Osteocyte (in vitro differentiated cells): ENCODE measurements at regions not wholly inside any gene's neighbourhood (a gene's known extent, or its start where the extent isn't known, plus 50 kb on each side); places are given as distances from the start of the nearest gene placed in this dataset.

Experiments used
- DNase-seq: peaks from one replicate; pipeline ENCODE4 v3.0.0; 2021; ENCODE audit warnings: mixed read lengths; ENCODE audit not compliant: unreplicated experiment; ENCODE audit errors: extremely low spot score
- H3K27ac Mint-ChIP-seq: one replicate; pipeline ENCODE4 v1.8.0; 2021; ENCODE audit warnings: mild to moderate bottlenecking, mixed read lengths; ENCODE audit not compliant: unreplicated experiment
- H3K27me3 Mint-ChIP-seq: one replicate; pipeline ENCODE4 v1.8.0; 2021; ENCODE audit warnings: mixed read lengths; ENCODE audit not compliant: unreplicated experiment
- H3K36me3 Mint-ChIP-seq: one replicate; pipeline ENCODE4 v1.8.0; 2021; ENCODE audit warnings: mixed read lengths; ENCODE audit not compliant: unreplicated experiment
- H3K4me1 Mint-ChIP-seq: one replicate; pipeline ENCODE4 v1.8.0; 2021; ENCODE audit warnings: mixed read lengths; ENCODE audit not compliant: unreplicated experiment
- H3K4me3 Mint-ChIP-seq: one replicate; pipeline ENCODE4 v1.8.0; 2021; ENCODE audit warnings: mild to moderate bottlenecking, moderate library complexity, mixed read lengths; ENCODE audit not compliant: unreplicated experiment
- H3K9me3 Mint-ChIP-seq: one replicate; pipeline ENCODE4 v1.8.0; 2021; ENCODE audit warnings: mixed read lengths; ENCODE audit not compliant: unreplicated experiment
- TF ChIP-seq, protein P1 (sequence below): fragments of 200-600 bp; sonication (generic); IDR thresholded peaks from 2 replicates; pipeline ENCODE4 v1.5.0; 2021; ENCODE audit warnings: antibody characterized with exemption, mild to moderate bottlenecking, moderate library complexity

DNA sequence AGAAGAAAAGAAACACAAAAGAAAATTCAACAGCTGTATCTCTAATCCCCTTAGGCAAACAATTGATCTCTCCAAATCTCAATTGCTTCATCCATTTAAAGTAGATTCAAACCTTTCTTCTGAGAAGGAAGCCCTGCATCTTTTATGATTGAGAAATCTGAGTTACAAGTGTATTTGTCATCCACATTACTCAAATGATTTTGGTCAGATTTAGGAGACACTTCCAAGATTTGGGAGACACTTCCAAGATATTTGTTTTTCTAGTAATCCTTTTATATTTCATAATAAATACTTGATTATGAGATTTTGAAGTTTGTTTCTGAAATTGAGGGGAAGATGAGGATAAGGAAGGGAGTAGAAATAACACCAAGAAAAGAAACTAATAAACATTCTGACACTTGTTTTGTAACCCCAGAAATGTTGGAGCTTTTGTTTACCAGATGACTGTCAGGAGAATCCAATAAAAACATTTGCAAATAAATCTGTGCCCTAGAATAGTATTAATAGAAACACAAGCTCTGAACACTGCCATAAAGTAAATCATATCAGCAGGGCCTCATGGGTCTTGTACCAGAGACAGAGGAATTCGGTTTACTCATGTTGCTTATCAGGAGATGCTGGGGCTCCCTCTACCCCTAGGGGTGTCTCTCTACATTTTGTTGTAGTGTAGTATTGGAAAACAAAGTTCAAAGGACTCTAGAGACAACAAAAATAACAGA lies 314.3 kb upstream of the NT5E start:
- H3K36me3 Mint-ChIP-seq = no peaks in the 10 kb centered on the region
- no peak overlapping the region for H3K4me3 Mint-ChIP-seq
- no peak for DNase-seq
- H3K27ac Mint-ChIP-seq = no peak overlapping the region
- peaks cover 7% of the 10 kb centered on the region for H3K27me3 Mint-ChIP-seq
- no peaks in the 10 kb centered on the region for H3K9me3 Mint-ChIP-seq
- TF ChIP-seq, protein P1, sequence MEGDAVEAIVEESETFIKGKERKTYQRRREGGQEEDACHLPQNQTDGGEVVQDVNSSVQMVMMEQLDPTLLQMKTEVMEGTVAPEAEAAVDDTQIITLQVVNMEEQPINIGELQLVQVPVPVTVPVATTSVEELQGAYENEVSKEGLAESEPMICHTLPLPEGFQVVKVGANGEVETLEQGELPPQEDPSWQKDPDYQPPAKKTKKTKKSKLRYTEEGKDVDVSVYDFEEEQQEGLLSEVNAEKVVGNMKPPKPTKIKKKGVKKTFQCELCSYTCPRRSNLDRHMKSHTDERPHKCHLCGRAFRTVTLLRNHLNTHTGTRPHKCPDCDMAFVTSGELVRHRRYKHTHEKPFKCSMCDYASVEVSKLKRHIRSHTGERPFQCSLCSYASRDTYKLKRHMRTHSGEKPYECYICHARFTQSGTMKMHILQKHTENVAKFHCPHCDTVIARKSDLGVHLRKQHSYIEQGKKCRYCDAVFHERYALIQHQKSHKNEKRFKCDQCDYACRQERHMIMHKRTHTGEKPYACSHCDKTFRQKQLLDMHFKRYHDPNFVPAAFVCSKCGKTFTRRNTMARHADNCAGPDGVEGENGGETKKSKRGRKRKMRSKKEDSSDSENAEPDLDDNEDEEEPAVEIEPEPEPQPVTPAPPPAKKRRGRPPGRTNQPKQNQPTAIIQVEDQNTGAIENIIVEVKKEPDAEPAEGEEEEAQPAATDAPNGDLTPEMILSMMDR = no peak
- H3K4me1 Mint-ChIP-seq = no peaks in the 10 kb centered on the region

DNA sequence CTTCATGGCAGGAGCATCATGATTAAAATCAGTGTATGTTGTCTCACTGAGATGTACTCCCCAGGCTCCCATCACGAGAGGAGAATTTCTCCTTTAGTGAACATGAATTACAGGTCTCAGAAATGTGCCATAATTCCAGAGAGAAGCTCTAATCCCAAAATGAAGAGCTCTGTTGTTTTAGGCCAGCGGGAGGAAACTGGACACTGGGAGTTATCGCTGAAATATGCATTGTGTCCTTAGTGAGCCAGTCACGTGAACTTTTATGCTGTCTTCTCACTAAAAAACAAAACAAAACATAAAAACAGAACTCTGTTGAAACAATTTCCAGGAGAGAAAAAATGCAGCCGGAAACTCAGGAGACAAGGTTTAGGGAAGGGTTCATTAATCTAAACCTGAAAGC lies 315.7 kb upstream of the NT5E start:
- no peaks in the 10 kb centered on the region for H3K36me3 Mint-ChIP-seq
- H3K9me3 Mint-ChIP-seq = no peaks in the 10 kb centered on the region
- H3K27me3 Mint-ChIP-seq = peaks cover 5% of the 10 kb centered on the region
- no peaks in the 10 kb centered on the region for H3K4me1 Mint-ChIP-seq
- DNase-seq = no peak
- no peak overlapping the region for H3K27ac Mint-ChIP-seq
- TF ChIP-seq, protein P1 = no peak
- H3K4me3 Mint-ChIP-seq = no peak overlapping the region

DNA sequence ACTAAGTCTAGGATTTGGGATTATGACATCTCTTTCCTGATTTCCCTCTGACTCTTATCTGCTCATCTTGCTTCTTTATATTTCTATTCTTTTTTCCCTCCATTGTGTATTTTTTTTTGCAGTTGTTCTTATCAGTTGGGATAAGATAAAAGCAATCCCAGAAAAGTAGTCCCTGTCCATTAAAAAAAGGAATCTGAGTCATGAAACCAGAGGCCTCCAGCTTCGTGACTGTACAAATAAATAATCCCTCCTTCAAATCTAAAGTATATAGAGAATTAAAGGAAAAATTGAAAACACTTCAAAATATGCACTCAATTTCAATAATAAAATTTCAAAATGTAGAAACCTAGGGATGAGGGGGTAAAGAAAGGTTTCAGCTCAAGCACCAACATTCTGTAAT lies 317.8 kb upstream of the NT5E start:
- H3K9me3 Mint-ChIP-seq = no peaks in the 10 kb centered on the region
- DNase-seq = no peak
- H3K27ac Mint-ChIP-seq = no peak overlapping the region
- peaks cover 5% of the 10 kb centered on the region for H3K27me3 Mint-ChIP-seq
- H3K4me3 Mint-ChIP-seq = no peak overlapping the region
- H3K36me3 Mint-ChIP-seq = no peaks in the 10 kb centered on the region
- TF ChIP-seq, protein P1 = no peak
- H3K4me1 Mint-ChIP-seq = no peaks in the 10 kb centered on the region

DNA sequence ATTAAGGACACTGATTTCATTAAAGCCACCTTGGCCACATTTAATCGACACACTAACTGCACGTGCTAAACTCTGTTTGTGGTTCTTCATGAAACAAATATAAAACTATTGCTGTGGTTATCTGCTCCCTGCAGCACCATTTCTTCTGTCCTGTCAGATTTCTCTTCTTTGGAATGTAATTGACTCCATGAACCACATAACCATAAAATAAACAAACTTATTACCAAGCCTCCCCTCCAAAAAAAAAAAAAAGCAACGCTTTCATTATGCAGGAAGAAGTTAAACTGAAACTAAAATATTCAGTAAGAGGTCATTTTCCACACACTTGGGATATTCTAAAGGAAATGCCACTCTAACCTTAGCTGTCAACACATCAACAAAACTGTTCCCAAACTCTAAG lies 319.1 kb upstream of the NT5E start:
- Mint-ChIP-seq H3K27ac (no peak overlapping the region), H3K9me3 (no peaks in the 10 kb centered on the region), H3K4me3 (no peak overlapping the region), H3K4me1 (no peaks in the 10 kb centered on the region), H3K36me3 (no peaks in the 10 kb centered on the region), H3K27me3 (peaks cover 8% of the 10 kb centered on the region)
- no peak for DNase-seq
- TF ChIP-seq, protein P1 = no peak

DNA sequence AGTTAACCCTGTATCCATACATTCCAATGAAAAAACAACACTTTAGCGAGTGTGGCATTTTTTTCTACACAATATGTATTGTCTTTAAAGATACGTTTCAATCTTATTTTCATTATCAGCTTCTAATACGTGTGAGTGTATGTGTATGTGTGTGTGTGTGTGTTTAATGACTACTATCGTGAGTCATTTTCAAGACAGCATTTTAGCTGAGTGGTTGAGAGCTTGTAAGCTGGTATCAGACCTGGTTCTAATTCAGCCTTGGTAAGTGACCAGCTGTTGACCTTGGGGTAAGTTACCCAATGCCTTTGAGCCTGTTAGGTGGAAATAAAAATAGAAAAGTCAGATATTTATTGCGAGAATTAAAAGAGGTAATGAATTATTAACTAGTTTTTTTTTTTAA lies 320.0 kb upstream of the NT5E start:
- H3K27me3 Mint-ChIP-seq = peaks cover 8% of the 10 kb centered on the region
- no peaks in the 10 kb centered on the region for H3K9me3 Mint-ChIP-seq
- H3K36me3 Mint-ChIP-seq = no peaks in the 10 kb centered on the region
- no peak for DNase-seq
- no peak overlapping the region for H3K27ac Mint-ChIP-seq
- TF ChIP-seq, protein P1 = no peak
- no peak overlapping the region for H3K4me3 Mint-ChIP-seq
- H3K4me1 Mint-ChIP-seq = no peaks in the 10 kb centered on the region
